ENCODE measurements at regions not wholly inside any gene's neighbourhood (a gene's known extent, or its start where the extent isn't known, plus 50 kb on each side); places are given as distances from the start of the nearest gene placed in this dataset.
"Not testable (repeated sequence)": the region's sequence is repeated elsewhere in the genome, so short reads cannot be mapped to it uniquely, and the experiment has no call there.

GRCh38 chr17:47066841-47067682, 88.0 kb upstream of the RPRML start:
- H3K9me3 Mint-ChIP-seq (ENCODE audit: unreplicated experiment): no peaks in the 10 kb centered on the region
- H3K27me3 Mint-ChIP-seq (ENCODE audit: insufficient read depth, unreplicated experiment): no peaks in the 10 kb centered on the region
- ChIA-PET POLR2A (interaction anchor here (0.6 to 1.4 kb wide), 12 partner anchors 16 to 555 kb away, joined by 3 to 6 read pairs (median 3); no protein-coding TSS in a partner anchor), CTCF (interaction anchor here (0.7 kb wide), 1 partner anchor 296 kb away, joined by 3 read pairs; no protein-coding TSS in a partner anchor)
- peaks cover 34% of the 10 kb centered on the region for H3K4me1 Mint-ChIP-seq (ENCODE audit: insufficient read depth, unreplicated experiment)
- H3K27ac Mint-ChIP-seq (ENCODE audit: low read depth, unreplicated experiment): peak overlapping the region; percentile 99
- intact Hi-C loops (cut with micrococcal nuclease): loop anchor here (1.0 kb wide), 1 partner anchor 33 kb away; no protein-coding TSS in a partner anchor
- H3K4me3 Mint-ChIP-seq (ENCODE audit: unreplicated experiment): peak overlapping the region; percentile 95
- BruUV-seq (replicated peaks): TSS peak; percentile 69
- no peak for TF ChIP-seq CTCF (IDR thresholded peaks at IDR 0.05; ENCODE audit: unreplicated experiment)
- peak; percentile 89 for DNase-seq (ENCODE audit: unreplicated experiment)
- peaks cover 12% of the 10 kb centered on the region for H3K36me3 Mint-ChIP-seq (ENCODE audit: insufficient read depth, unreplicated experiment)

- peak overlapping the region; percentile 99 for H3K27ac Mint-ChIP-seq (ENCODE audit: low read depth, unreplicated experiment)
- peaks cover 12% of the 10 kb centered on the region for H3K36me3 Mint-ChIP-seq (ENCODE audit: insufficient read depth, unreplicated experiment)
- DNase-seq (ENCODE audit: unreplicated experiment): no peak
- CTCF ChIA-PET: no interaction called here
- POLR2A ChIA-PET: interaction anchor here (0.6 to 0.9 kb wide), 6 partner anchors 11 to 230 kb away, joined by 3 read pairs; no protein-coding TSS in a partner anchor
- intact Hi-C loops (cut with micrococcal nuclease): no loop called here
- peak overlapping the region; percentile 95 for H3K4me3 Mint-ChIP-seq (ENCODE audit: unreplicated experiment)
- BruUV-seq (replicated peaks): no TSS peak
- H3K9me3 Mint-ChIP-seq (ENCODE audit: unreplicated experiment): no peaks in the 10 kb centered on the region
- H3K27me3 Mint-ChIP-seq (ENCODE audit: insufficient read depth, unreplicated experiment): no peaks in the 10 kb centered on the region
- TF ChIP-seq CTCF (IDR thresholded peaks at IDR 0.05; ENCODE audit: unreplicated experiment): no peak
- peaks cover 34% of the 10 kb centered on the region for H3K4me1 Mint-ChIP-seq (ENCODE audit: insufficient read depth, unreplicated experiment)
These were observed 87.0 kb upstream of the RPRML start for GRCh38 chr17:47066095-47066494.

GRCh38 chr17:47064684-47065083, 85.6 kb upstream of the RPRML start:
- no peaks in the 10 kb centered on the region for H3K9me3 Mint-ChIP-seq (ENCODE audit: unreplicated experiment)
- H3K4me1 Mint-ChIP-seq (ENCODE audit: insufficient read depth, unreplicated experiment): peaks cover 22% of the 10 kb centered on the region
- TF ChIP-seq CTCF (IDR thresholded peaks at IDR 0.05; ENCODE audit: unreplicated experiment): no peak
- DNase-seq (ENCODE audit: unreplicated experiment): no peak
- BruUV-seq (replicated peaks): no TSS peak
- no peak overlapping the region for H3K27ac Mint-ChIP-seq (ENCODE audit: low read depth, unreplicated experiment)
- CTCF ChIA-PET: no interaction called here
- H3K27me3 Mint-ChIP-seq (ENCODE audit: insufficient read depth, unreplicated experiment): no peaks in the 10 kb centered on the region
- H3K36me3 Mint-ChIP-seq (ENCODE audit: insufficient read depth, unreplicated experiment): peaks cover 23% of the 10 kb centered on the region
- intact Hi-C loops (cut with micrococcal nuclease): no loop called here
- POLR2A ChIA-PET: no interaction called here
- no peak overlapping the region for H3K4me3 Mint-ChIP-seq (ENCODE audit: unreplicated experiment)

- Mint-ChIP-seq H3K4me1 (ENCODE audit: insufficient read depth, unreplicated experiment) (peaks cover 12% of the 10 kb centered on the region), H3K4me3 (ENCODE audit: unreplicated experiment) (no peak overlapping the region), H3K27me3 (ENCODE audit: insufficient read depth, unreplicated experiment) (no peaks in the 10 kb centered on the region), H3K36me3 (ENCODE audit: insufficient read depth, unreplicated experiment) (peaks cover 23% of the 10 kb centered on the region), H3K27ac (ENCODE audit: low read depth, unreplicated experiment) (no peak overlapping the region), H3K9me3 (ENCODE audit: unreplicated experiment) (no peaks in the 10 kb centered on the region)
- intact Hi-C loops (cut with micrococcal nuclease): no loop called here
- no TSS peak for BruUV-seq (replicated peaks)
- POLR2A ChIA-PET: no interaction called here
- no peak for DNase-seq (ENCODE audit: unreplicated experiment)
- CTCF ChIA-PET: no interaction called here
- TF ChIP-seq CTCF (IDR thresholded peaks at IDR 0.05; ENCODE audit: unreplicated experiment): no peak
These were observed 84.4 kb upstream of the RPRML start for GRCh38 chr17:47063475-47063874.

- H3K27ac Mint-ChIP-seq (ENCODE audit: low read depth, unreplicated experiment); H3K9me3 Mint-ChIP-seq (ENCODE audit: unreplicated experiment); H3K27me3 Mint-ChIP-seq (ENCODE audit: insufficient read depth, unreplicated experiment); DNase-seq (ENCODE audit: unreplicated experiment); intact Hi-C loops (cut with micrococcal nuclease); POLR2A ChIA-PET; H3K4me3 Mint-ChIP-seq (ENCODE audit: unreplicated experiment); BruUV-seq (replicated peaks); CTCF ChIA-PET: not testable (repeated sequence)
- H3K36me3 Mint-ChIP-seq (ENCODE audit: insufficient read depth, unreplicated experiment): peaks cover 23% of the 10 kb centered on the region
- H3K4me1 Mint-ChIP-seq (ENCODE audit: insufficient read depth, unreplicated experiment): peaks cover 11% of the 10 kb centered on the region
These were observed 83.8 kb upstream of the RPRML start for GRCh38 chr17:47062851-47063250.

GRCh38 chr17:47060005-47060404, 81.0 kb upstream of the RPRML start:
- not testable (repeated sequence) for H3K4me3 Mint-ChIP-seq (ENCODE audit: unreplicated experiment)

More at GRCh38 chr17:47060005-47060404, 81.0 kb upstream of the RPRML start:
- H3K9me3 Mint-ChIP-seq (ENCODE audit: unreplicated experiment); intact Hi-C loops (cut with micrococcal nuclease); H3K27ac Mint-ChIP-seq (ENCODE audit: low read depth, unreplicated experiment); H3K4me1 Mint-ChIP-seq (ENCODE audit: insufficient read depth, unreplicated experiment); DNase-seq (ENCODE audit: unreplicated experiment); BruUV-seq (replicated peaks); H3K27me3 Mint-ChIP-seq (ENCODE audit: insufficient read depth, unreplicated experiment): not testable (repeated sequence)
- CTCF ChIA-PET: interaction anchor here (0.6 kb wide), 1 partner anchor 141 kb away, joined by 3 read pairs; no protein-coding TSS in a partner anchor
- POLR2A ChIA-PET: interaction anchor here (0.6 kb wide), 1 partner anchor 54 kb away, joined by 5 read pairs; no protein-coding TSS in a partner anchor
- H3K36me3 Mint-ChIP-seq (ENCODE audit: insufficient read depth, unreplicated experiment): peaks cover 33% of the 10 kb centered on the region
